ENCODE measurements at regions not wholly inside any gene's neighbourhood (a gene's known extent, or its start where the extent isn't known, plus 50 kb on each side); places are given as distances from the start of the nearest gene placed in this dataset.

- Histone ChIP-seq H3K4me2 (ENCODE audit: insufficient read depth, low read length) (no peak overlapping the region), H3K27ac (ENCODE audit: extremely low read depth, low read depth, low read length) (no peak overlapping the region), H4K20me1 (replicated peaks; ENCODE audit: control insufficient read depth, insufficient read depth, low read length) (no peaks in the 10 kb centered on the region), H2AFZ (ENCODE audit: low read depth, low read length) (no peak overlapping the region), H3K9me3 (replicated peaks; ENCODE audit: control insufficient read depth, insufficient read depth, low read depth, low read length) (no peaks in the 10 kb centered on the region), H3K36me3 (ENCODE audit: control insufficient read depth, insufficient read depth, low read length) (no peaks in the 10 kb centered on the region), H3K4me1 (replicated peaks in 1 of 2; ENCODE audit: control insufficient read depth in 2 of 2, insufficient read depth in 2 of 2, low read length in 2 of 2) (no peaks in the 10 kb centered on the region; a peak in 1 of 5 replicates), H3K79me2 (ENCODE audit: control insufficient read depth, insufficient read depth, low read length) (no peaks in the 10 kb centered on the region), H3K4me3 (no peak overlapping the region), H3K9ac (ENCODE audit: insufficient read depth in 1 of 2, low read depth in 2 of 2, low read length in 2 of 2) (no peak overlapping the region), H3K9me1 (ENCODE audit: control insufficient read depth, insufficient read depth, low read length) (no peaks in the 10 kb centered on the region), H3K27me3 (ENCODE audit: control insufficient read depth in 2 of 2, insufficient read depth in 2 of 2, low read length in 2 of 2) (no peaks in the 10 kb centered on the region)
- CTCF ChIA-PET (ENCODE audit: low intra/inter-chr PET ratio): no interaction called here
- TF ChIP-seq RAD21 (CRISPR knock-in tag; conservative IDR thresholded peaks at IDR 0.05 in 1 of 2, IDR thresholded peaks at IDR 0.05 in 1 of 2) (peak in 1 of 2 experiments; percentile 42; a peak in 1 of 4 replicates), ZC3H8 (IDR thresholded peaks at IDR 0.05) (no peak), CTCF (IDR thresholded peaks at IDR 0.05 in 2 of 3, conservative IDR thresholded peaks at IDR 0.05 in 1 of 3; ENCODE audit: insufficient read depth in 2 of 3, low read depth in 1 of 3, low read length in 3 of 3) (0 out of 6 replicates have a peak, but pooled peaks of 1 of the 3 experiments have one; percentile 12), MYBL2 (IDR thresholded peaks at IDR 0.05; ENCODE audit: low read depth) (no peak), MYBL2 (CRISPR knock-in tag; IDR thresholded peaks at IDR 0.05; ENCODE audit: borderline replicate concordance) (no peak)
- BruUV-seq (replicated peaks): no TSS peak
- POLR2A ChIA-PET: interaction anchor here (0.6 to 1.3 kb wide), 2 partner anchors 20 to 825 kb away, joined by 3 to 5 read pairs; no protein-coding TSS in a partner anchor
- WGBS (ENCODE audit: insufficient coverage, low coverage, missing lambda C conversion rate): 9% methylated on average over 4 of the region's 4 CpGs
- in situ Hi-C loops (cut with MboI): no loop called here
- DNase-seq (ENCODE audit: extremely low read depth in 1 of 4, low spot score in 3 of 4): peak in 2 of 4 experiments; percentile 5 to 17
- ATAC-seq: peak; percentile 65
- no peak for FAIRE-seq
- intact Hi-C loops (cut with micrococcal nuclease): no loop called here
Measured at GRCh38 chr2:107669335-107669734, 157.4 kb upstream of the RGPD4 start.

Data from K562 (cell line).